ENCODE measurements at regions not wholly inside any gene's neighbourhood (a gene's known extent, or its start where the extent isn't known, plus 50 kb on each side); places are given as distances from the start of the nearest gene placed in this dataset.

DNA sequence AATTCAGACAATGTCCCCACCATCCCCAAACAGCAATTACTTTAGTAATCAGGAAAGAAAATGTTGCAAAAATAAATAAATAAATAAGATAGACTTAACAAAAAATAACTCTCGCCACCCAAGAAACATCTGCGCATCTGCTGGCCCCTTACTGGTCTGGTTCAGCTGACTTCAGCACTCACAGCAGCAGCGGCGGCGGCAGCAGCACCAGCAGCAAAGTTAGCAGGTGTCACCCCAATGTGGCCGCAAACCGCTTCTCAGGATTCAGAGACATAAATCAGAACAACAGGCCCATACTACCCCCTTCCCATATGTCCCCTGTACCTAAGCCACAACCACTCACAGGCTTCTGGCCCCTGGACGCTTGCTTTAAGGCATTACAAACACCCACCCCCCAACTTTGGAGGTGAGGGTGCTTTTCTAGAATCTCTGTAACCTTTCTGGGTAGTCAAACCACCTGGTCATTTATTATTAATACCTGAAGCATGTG, 593.0 kb downstream of the BNC2 start:
- H3K9me3 ChIP-seq (ENCODE audit: control insufficient read depth, insufficient read depth, low read length), result no peaks in the 10 kb centered on the region
- H3K4me1 ChIP-seq (ENCODE audit: control insufficient read depth, low read length), result no peaks in the 10 kb centered on the region
- no peak overlapping the region for H3K27ac ChIP-seq (ENCODE audit: low read depth, low read length)
- H3K79me2 ChIP-seq (ENCODE audit: control insufficient read depth, low read length), result no peaks in the 10 kb centered on the region
- no peaks in the 10 kb centered on the region for H3K9me2 ChIP-seq (replicated peaks; ENCODE audit: control insufficient read depth, low read length)
- no peaks in the 10 kb centered on the region for H3F3A ChIP-seq (ENCODE audit: control insufficient read depth, insufficient read depth)
- no peaks in the 10 kb centered on the region for H4K20me1 ChIP-seq (ENCODE audit: control insufficient read depth, insufficient read depth, low read depth, low read length)
- TF ChIP-seq EZH2phosphoT487 (IDR thresholded peaks at IDR 0.05; ENCODE audit: borderline replicate concordance, low read length), result no peak
- TF ChIP-seq, protein P1, sequence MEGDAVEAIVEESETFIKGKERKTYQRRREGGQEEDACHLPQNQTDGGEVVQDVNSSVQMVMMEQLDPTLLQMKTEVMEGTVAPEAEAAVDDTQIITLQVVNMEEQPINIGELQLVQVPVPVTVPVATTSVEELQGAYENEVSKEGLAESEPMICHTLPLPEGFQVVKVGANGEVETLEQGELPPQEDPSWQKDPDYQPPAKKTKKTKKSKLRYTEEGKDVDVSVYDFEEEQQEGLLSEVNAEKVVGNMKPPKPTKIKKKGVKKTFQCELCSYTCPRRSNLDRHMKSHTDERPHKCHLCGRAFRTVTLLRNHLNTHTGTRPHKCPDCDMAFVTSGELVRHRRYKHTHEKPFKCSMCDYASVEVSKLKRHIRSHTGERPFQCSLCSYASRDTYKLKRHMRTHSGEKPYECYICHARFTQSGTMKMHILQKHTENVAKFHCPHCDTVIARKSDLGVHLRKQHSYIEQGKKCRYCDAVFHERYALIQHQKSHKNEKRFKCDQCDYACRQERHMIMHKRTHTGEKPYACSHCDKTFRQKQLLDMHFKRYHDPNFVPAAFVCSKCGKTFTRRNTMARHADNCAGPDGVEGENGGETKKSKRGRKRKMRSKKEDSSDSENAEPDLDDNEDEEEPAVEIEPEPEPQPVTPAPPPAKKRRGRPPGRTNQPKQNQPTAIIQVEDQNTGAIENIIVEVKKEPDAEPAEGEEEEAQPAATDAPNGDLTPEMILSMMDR (IDR thresholded peaks at IDR 0.05; ENCODE audit: low read depth, low read length, poor library complexity, severe bottlenecking), result no peak
- no peak overlapping the region for H3K4me2 ChIP-seq (ENCODE audit: low read length)
- H3K36me3 ChIP-seq (ENCODE audit: control insufficient read depth, low read length), result no peaks in the 10 kb centered on the region
- no peaks in the 10 kb centered on the region for H3K27me3 ChIP-seq (ENCODE audit: control insufficient read depth, low read length)
- H3K4me3 ChIP-seq (ENCODE audit: low read length), result no peak overlapping the region

DNA sequence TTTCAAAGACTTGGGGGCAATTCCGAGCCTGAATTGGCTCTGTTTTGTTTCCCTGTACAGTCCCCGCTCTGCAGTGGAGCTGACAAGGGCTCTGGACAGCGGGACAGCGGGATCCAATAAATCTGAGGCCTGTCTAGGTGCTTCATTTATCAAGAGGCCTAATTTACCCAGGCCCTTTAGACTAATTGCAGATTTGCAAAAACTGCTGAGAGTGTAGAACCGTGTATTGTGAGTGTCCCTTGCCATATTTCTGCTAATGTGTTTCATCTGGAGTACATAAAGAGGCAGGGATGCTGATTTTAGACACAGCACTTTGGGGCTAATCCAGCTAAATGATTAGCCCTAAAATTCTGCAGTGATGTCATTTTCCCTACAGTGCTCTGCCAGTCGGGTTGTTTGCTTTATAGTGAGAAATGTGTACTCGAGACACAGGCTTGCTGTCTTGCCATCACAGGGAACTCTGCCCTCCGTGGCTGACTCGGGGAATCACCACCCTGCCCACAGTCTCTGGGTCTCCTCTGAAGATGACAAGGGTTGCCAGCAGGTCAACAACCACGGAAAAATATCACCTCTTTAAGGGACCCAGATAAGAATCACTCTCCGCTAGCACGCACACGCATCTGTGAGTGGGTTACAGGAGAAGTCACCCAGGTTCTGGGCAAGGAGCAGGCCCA, 592.0 kb downstream of the BNC2 start:
- no peak overlapping the region for H3K4me3 ChIP-seq (ENCODE audit: low read length)
- H3K27ac ChIP-seq (ENCODE audit: low read depth, low read length), result no peak overlapping the region
- H3F3A ChIP-seq (ENCODE audit: control insufficient read depth, insufficient read depth), result no peaks in the 10 kb centered on the region
- H3K27me3 ChIP-seq (ENCODE audit: control insufficient read depth, low read length), result no peaks in the 10 kb centered on the region
- H4K20me1 ChIP-seq (ENCODE audit: control insufficient read depth, insufficient read depth, low read depth, low read length), result no peaks in the 10 kb centered on the region
- H3K4me1 ChIP-seq (ENCODE audit: control insufficient read depth, low read length), result no peaks in the 10 kb centered on the region
- H3K9me2 ChIP-seq (replicated peaks; ENCODE audit: control insufficient read depth, low read length), result no peaks in the 10 kb centered on the region
- no peak for TF ChIP-seq EZH2phosphoT487 (IDR thresholded peaks at IDR 0.05; ENCODE audit: borderline replicate concordance, low read length)
- TF ChIP-seq, protein P1 (IDR thresholded peaks at IDR 0.05; ENCODE audit: low read depth, low read length, poor library complexity, severe bottlenecking), result no peak
- no peaks in the 10 kb centered on the region for H3K9me3 ChIP-seq (ENCODE audit: control insufficient read depth, insufficient read depth, low read length)
- H3K79me2 ChIP-seq (ENCODE audit: control insufficient read depth, low read length), result no peaks in the 10 kb centered on the region
- no peak overlapping the region for H3K4me2 ChIP-seq (ENCODE audit: low read length)
- no peaks in the 10 kb centered on the region for H3K36me3 ChIP-seq (ENCODE audit: control insufficient read depth, low read length)

DNA sequence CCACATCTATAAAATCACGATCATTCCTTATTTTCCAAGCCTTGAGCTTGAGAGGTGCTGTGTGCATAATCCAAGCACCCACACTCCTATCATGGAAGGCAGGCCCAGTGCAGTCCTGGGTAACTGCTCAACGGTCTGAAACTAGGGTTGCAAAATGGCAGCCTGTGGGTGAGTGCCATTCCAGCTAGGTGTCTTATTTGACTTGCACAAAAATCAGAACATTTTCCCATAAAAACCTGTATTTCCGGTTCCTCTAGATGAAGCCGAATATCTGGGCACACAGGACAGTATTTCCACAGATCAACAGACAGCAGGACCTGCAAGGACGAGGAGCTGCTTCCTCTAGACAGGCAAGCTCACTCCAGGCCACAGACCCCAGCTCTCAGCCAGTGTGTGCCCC, 588.8 kb downstream of the BNC2 start:
- Histone ChIP-seq H3K4me2 (ENCODE audit: low read length) (no peak overlapping the region), H3K27ac (ENCODE audit: low read depth, low read length) (no peak overlapping the region), H3K36me3 (ENCODE audit: control insufficient read depth, low read length) (no peaks in the 10 kb centered on the region), H3K4me3 (ENCODE audit: low read length) (no peak overlapping the region), H3K9me2 (replicated peaks; ENCODE audit: control insufficient read depth, low read length) (no peaks in the 10 kb centered on the region), H3K79me2 (ENCODE audit: control insufficient read depth, low read length) (no peaks in the 10 kb centered on the region), H4K20me1 (ENCODE audit: control insufficient read depth, insufficient read depth, low read depth, low read length) (no peaks in the 10 kb centered on the region), H3K27me3 (ENCODE audit: control insufficient read depth, low read length) (no peaks in the 10 kb centered on the region), H3K4me1 (ENCODE audit: control insufficient read depth, low read length) (no peaks in the 10 kb centered on the region), H3F3A (ENCODE audit: control insufficient read depth, insufficient read depth) (no peaks in the 10 kb centered on the region), H3K9me3 (ENCODE audit: control insufficient read depth, insufficient read depth, low read length) (no peaks in the 10 kb centered on the region)
- TF ChIP-seq EZH2phosphoT487 (IDR thresholded peaks at IDR 0.05; ENCODE audit: borderline replicate concordance, low read length), result no peak
- TF ChIP-seq, protein P1 (IDR thresholded peaks at IDR 0.05; ENCODE audit: low read depth, low read length, poor library complexity, severe bottlenecking), result no peak
